ENCODE measurements at regions not wholly inside any gene's neighbourhood (a gene's known extent, or its start where the extent isn't known, plus 50 kb on each side); places are given as distances from the start of the nearest gene placed in this dataset.
A peak's percentile ranks its signal among the peaks of the same experiment; 100 is the strongest.
"Not testable (repeated sequence)": the region's sequence is repeated elsewhere in the genome, so short reads cannot be mapped to it uniquely, and the experiment has no call there.

DNA sequence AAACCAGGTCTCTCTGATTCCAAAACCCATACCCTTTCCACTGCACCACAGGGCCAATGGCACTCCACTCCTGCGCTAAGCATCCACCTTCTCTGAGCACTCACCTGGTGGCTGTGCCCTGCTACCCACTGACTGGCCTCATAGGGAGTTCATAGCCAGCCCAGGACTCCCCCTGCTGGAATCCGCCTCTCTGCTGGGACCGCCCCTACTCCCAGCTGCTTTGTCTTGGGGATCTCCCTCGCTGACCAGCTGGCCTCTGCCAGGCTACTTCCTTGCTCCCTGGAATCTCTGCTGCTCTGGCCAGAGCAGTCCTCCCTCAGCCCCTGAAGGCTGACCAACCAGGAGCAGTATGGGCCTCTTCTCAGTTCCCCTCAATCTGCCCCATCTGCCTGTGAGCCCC, 129.7 kb downstream of the FAXC start:
- DNase-seq (ENCODE audit: low spot score), result no peak

DNA sequence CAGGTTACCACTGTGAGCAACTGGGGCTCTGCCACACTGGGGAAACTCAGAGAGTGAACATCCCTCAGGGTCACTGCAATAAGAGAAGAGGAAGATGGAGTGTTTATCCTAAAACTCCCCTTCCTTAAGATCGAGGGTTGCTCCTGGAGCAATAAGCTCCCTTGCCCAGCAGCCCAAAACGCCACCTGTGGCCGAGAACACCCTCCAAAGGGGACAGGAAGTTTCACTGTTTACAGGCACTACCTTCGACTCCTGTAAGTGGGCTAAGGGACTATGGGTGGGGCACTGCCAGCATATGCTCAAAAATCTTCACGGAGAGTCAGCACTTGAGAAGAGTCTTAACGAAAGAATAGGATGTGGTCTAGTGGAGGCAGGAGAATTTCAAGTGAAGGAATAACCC, 132.5 kb downstream of the FAXC start:
- no peak for DNase-seq (ENCODE audit: low spot score)

DNA sequence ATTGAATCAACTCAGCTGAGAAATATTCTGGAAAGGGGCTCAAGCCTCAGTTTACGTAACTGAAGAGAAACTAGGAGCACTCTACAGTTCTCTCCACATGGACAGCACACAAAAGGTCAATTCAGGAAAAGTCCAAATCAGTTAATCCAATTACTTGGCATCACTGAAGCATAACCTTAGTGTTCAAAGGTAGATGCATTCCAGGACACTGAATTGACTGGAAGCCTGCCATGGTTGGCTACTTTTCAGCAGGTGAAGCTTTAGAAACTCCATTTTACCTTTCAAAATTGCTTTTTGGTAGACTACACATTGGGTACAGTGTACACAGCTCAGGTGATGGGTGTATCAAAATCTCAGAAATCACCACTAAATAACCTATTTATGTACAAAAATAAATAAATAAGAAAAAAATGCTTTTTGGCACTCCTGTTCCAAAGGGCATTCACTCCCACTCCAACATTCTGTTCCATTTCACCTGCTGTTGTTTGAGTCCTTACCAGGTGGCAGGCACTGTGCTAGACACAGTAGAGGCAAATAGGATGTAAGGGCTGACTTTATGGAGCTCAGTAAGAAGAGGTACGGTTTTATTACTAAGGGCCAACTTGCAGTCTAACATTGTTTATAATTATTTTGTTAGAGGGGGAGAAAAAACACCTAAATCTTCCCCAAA, 153.4 kb downstream of the FAXC start:
- no peak for DNase-seq (ENCODE audit: low spot score)

GRCh38 chr6:99192561-99192960, 156.9 kb downstream of the FAXC start:
- DNase-seq (ENCODE audit: low spot score), result no peak

DNA sequence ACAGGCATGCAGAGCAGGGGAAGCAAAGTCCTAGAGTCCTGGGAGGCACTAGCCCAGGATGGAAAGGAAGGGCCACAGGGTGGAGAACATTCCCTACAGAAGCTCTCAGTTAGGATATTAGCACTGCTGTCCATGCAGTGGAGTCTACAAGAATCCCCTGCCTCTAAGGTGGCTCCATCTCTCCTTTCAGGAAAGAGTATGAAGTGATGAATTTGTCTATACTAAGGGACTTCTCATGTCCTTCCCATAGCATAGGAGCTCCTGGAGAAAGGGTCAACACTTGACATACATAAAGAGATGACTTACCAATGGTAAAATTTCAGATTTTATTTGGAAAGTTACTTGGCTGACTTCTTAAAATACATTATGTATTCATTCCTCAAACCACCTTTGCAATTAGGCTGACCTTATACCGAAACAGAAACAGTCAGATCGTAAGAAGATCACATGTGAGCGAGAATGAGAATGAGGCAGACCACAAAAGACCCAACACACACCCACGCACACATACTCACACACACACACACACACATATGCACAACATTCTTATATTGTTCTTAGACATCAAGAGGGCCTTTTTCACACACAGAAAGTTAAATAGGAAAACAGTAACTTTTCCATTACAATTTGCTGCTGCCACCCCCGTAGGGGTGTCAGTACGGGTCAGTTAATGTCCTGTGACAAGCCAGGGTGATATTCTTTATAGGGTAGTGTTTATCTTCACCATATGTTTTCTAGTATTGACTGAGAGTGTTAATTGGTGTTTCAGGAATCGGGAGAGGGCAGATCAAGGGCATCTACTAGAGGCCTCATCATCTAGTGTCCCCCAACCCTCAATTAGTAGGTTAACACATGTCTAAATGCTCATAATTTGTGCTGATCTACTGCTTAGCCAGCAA, 159.4 kb downstream of the FAXC start:
- no peak for DNase-seq (ENCODE audit: low spot score)

- DNase-seq (ENCODE audit: low spot score), result no peak
Observed at GRCh38 chr6:99187429-99187828, 162.0 kb downstream of the FAXC start.

DNA sequence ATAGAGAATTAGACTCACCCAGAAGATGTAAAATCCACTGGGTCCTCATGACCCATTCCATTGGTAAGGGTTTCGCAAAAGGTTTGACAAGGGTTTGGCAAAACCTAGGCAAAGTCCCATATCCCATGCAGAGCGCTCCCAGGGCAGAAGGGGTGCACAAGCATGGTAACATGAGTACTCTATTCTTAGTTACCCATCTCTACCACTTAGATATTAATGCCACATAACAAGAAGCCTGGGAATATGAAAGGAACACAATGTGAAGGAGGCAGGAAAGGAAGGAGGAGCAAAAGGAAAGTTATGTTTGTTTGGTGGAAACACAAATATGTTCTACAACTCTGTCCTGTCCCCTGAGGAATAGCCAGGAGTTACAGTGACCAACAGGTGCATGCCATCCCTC, 163.1 kb downstream of the FAXC start:
- DNase-seq (ENCODE audit: low spot score), result no peak

- no peak for DNase-seq (ENCODE audit: low spot score)
Observed at GRCh38 chr6:99185525-99185924, 163.9 kb downstream of the FAXC start.

DNA sequence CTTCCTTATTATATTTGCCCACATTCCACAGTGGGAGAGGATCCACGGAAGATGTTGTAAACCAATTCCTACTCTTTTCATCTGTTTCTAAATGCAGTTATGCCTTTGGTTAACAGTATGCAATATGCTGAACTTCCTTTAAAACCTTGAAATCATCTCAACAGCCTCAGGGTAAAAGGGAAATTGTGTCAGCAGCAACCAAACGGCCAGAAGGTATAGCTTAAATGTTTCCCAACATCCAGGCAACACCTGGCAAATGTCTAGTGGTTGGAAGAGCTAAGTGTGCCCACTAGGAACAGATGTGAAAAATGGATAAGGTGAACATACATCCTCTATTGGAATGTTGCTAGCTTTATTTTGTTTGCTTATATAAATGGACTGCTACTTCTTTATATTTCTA, 164.8 kb downstream of the FAXC start:
- no peak for DNase-seq (ENCODE audit: low spot score)

GRCh38 chr6:99183066-99183465, 166.4 kb downstream of the FAXC start:
- DNase-seq (ENCODE audit: low spot score), result no peak

DNA sequence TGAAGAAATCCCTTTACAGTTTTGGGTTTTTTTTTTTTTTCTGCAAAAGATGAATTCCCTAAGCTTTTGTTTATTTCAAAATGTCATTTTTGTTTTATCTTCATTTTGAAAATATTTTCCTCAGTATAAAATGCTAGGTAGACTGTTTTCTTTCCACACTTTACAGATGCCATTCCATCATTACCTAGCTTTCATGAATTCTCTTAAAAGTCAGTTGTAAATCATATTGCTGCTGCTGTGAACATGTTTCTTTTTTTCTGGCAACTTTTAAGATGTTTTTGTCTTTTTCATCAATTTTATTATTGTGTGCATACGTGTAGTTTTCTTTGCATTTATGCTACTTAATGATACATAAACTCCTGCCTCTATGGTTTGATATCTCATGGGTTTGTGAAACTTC, 168.3 kb downstream of the FAXC start:
- no peak for DNase-seq (ENCODE audit: low spot score)

DNA sequence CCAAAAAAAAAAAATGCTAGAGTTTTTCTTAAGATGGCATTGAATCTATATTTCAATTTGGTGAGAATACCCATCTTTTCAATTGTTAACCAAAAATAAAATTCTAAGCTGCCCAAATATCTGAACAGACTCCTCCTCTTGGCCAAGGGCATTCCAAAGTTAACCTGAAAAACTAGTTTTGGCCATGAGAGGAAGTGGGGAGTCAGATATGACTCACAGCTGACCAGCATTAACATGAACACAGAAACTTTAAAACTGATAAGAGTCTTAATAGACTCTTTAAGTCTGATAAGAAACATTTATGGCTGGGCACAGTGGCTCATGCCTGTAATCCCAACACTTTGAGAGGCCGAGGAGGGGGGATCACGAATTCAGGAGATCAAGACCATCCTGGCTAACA, 171.3 kb downstream of the FAXC start:
- DNase-seq (ENCODE audit: low spot score), result no peak

DNA sequence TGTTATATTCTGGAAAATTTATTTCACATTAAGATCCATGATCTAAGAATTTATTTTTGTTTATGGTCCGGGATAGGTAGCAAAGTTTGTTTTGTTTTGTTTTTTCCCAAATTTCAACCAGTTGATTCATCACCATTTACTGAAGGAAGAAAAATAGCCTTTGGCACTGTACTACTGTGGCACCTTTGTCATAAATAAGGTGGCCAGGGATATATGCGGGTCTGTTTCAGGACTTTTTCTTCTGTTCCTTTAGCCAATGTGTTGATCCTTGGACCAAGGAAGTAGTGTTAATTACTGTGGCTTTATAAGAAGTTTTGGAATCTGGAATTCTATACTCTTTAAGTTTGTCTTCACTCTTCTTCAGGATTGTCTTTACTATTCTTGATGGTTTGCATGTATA, 171.7 kb downstream of the FAXC start:
- no peak for DNase-seq (ENCODE audit: low spot score)

- no peak for DNase-seq (ENCODE audit: low spot score)
Observed at GRCh38 chr6:99165838-99166237, 183.6 kb downstream of the FAXC start.

- DNase-seq (ENCODE audit: low spot score), result no peak
Observed at GRCh38 chr6:99152347-99152643, 197.2 kb downstream of the FAXC start.

GRCh38 chr6:99151634-99152346, 197.7 kb downstream of the FAXC start:
- DNase-seq (ENCODE audit: low spot score), result peak; percentile 24

DNA sequence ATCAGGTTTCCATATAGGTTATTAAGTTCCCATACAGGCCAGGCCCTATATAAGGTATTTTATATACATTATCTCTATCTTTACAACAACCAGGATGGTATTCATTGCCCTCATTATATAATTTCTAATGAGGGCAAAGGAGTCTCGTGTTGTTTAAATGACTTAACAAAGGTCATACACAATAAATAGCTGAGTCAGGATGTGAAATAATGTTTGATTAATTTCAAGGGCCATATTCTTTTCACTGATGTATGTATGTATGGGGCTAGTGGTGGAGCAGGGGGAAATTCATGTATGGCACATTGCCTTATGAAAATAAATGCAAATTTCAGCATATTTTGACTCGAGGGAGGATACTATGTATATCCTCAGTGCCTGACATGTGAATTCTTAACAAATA, 200.7 kb downstream of the FAXC start:
- DNase-seq (ENCODE audit: low spot score), result no peak

DNA sequence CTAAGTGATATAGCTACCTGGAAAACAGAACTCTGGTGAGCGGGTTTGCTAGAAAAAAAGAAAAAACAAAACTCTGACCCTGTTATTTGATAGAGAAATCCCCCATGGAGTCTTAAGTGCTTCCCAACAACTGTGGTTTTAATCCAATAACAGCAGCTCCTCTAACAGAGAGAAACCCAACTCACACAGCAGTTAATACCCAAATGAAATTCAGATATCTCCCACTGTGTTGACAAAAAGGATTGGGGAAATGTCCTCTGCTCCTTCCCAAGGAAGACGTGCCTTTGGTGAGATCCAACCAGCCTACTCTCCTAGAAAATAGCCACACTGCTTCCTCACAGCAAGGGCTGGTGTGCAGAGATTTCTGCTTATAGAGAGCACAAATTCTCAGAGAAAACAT, 200.4 kb upstream of the FBXL4 start:
- no peak for DNase-seq (ENCODE audit: low spot score)

DNA sequence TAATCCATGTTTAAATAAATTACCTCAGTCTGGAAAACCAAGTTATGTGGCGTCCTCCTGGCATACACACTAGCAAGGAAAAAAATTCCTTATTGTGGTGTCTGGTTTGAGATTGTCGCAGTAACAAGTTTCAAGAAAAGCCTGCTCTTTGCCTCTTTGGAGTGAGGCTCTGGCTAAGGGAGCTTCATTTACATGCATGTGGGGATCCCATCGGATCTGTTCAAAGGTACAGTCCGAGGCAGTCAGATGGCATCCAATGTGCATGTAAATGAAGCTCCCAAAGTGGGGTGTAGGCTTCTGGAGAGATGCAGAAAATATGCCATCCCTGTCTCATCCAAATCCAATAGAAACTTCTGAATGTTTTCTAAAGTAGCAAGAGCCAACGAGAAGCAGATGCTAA, 199.5 kb upstream of the FBXL4 start:
- DNase-seq (ENCODE audit: low spot score), result no peak

DNA sequence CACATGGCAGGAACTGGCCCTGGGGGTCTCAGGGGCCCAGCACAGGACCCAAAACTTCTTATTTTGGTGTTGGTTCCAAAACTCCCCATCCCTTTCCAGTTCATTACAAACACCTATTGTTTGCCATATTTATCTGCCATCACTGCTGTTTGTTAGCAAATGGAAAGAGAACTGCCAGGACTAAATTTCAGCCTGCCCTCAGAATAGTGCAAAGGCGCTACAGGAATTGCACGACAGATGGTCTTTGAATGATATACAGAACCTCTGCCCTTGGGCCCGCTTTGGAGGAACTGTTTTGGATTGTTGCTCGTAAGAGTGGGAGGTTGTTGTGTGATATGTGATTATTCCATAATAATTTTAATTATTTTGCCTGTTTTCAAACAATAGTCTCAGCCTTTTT, 199.0 kb upstream of the FBXL4 start:
- DNase-seq (ENCODE audit: low spot score), result no peak

DNA sequence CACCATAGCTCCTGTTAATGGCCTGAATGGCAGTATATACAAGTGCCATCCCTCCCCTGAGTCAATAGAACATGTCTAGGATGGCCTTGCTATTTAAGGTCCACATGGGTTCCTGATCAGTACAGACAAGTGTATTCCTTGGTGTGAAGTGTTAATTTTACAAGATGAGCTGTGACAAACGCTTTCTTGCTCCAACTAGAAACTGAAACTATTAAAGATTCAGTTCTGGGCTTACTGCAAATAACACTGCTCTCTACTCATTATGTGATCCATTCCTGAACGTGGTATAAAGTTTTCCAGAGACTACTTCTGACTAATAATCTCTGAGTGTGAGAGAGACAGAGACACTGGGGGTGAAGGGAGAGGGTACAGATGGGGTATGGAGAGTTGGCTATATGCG, 198.0 kb upstream of the FBXL4 start:
- no peak for DNase-seq (ENCODE audit: low spot score)

DNA sequence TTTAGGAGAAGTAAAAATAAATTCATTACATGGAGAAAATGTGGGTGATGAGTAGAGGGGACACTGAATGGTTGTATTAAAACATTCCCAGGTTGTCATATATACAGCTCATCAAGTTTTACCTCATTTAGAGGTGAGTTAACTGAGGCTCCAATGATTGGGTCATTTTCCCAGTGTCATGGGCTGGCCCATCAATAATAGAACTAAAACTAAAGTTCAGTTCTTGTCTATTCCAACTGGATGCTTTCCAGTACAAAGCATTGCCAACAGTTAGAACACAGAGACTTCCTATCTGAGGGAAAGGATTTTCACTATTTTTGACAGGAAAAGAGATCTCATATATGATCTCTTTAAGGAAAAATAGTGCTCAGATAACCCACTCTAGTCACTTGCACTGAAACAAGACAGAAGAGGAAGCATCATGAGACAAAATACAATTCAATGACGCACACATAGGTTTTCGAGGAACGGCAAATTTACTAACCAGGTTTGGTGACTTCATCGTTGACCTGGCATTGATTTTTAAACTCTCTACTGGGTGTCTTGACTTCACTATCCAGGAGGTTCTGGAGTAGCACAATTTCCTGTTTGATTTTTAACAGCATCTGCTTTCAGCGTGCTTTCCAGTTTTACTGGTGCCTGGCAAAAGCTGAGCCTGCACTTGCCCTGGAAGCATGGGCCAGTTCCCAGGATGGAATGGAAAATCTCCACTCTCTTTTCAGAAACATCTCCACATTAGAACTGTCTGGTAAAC, 195.5 kb upstream of the FBXL4 start:
- DNase-seq (ENCODE audit: low spot score), result no peak

DNA sequence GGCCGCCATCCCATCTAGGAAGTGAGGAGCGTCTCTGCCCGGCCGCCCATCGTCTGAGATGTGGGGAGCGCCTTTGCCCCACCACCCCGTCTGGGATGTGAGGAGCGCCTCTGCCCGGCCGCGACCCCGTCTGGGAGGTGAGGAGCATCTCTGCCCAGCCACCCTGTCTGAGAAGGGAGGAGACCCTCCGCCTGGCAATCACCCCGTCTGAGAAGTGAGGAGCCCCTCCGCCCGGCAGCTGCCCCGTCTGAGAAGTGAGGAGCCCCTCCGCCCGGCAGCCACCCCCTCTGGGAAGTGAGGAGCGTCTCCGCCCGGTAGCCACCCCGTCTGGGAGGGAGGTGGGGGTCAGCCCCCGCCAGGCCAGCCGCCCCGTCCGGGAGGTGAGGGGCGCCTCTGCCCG, 194.2 kb upstream of the FBXL4 start:
- DNase-seq (ENCODE audit: low spot score), result not testable (repeated sequence)
